Bronchial epithelial cell (primary cell): ENCODE measurements at regions not wholly inside any gene's neighbourhood (a gene's known extent, or its start where the extent isn't known, plus 50 kb on each side); places are given as distances from the start of the nearest gene placed in this dataset.

Source experiments
- DNase-seq: peaks from one replicate; pipeline ENCODE4 v3.0.0-alpha.2; 2010; ENCODE audit warnings: low read depth
- FAIRE-seq: peaks from 2 replicates; lab custom pipeline; 2011; peaks lifted over from hg19 to GRCh38; lab: Jason Lieb, UNC
- H3K27me3 ChIP-seq: 2 replicates; pipeline ENCODE4 v1.5.1; 2011; ENCODE audit warnings: low read length; ENCODE audit not compliant: control insufficient read depth, insufficient read depth
- H3K36me3 ChIP-seq: 2 replicates; pipeline ENCODE4 v1.5.1; 2011; ENCODE audit warnings: low read length; ENCODE audit not compliant: control insufficient read depth, insufficient read depth
- H3K4me3 ChIP-seq: 2 replicates; pipeline ENCODE4 v1.5.1; 2011; ENCODE audit warnings: mild to moderate bottlenecking, low read depth, low read length, control low read depth
- TF ChIP-seq, protein P1 (sequence below): IDR thresholded peaks from 2 replicates; pipeline ENCODE4 v1.5.1; 2011; ENCODE audit warnings: mild to moderate bottlenecking, moderate library complexity, low read length, control low read depth, inconsistent platforms; ENCODE audit not compliant: insufficient read depth, severe bottlenecking

DNA sequence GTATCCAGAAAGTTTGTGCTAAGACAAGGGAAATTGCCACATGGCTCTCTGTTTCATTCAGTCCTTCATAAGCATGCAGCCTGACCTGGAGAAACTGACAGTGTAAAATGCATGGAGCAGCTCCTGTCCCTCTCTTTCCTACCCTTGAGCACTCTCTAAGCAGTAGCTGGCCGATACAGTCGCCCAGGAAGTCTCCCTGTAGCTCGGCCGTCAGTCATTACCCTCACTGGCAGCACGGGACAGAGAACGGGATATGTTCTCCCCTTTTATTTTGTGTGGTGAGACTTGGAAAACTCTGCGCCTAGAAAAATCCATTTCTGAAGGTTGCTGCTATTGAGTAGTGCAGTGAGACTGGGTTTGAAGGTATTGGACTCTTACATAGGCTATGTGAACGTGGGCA lies 56.8 kb upstream of the KCNMB1 start:
- FAIRE-seq (no peak), DNase-seq (no peak)
- no peaks in the 10 kb centered on the region for H3K36me3 ChIP-seq
- TF ChIP-seq, protein P1, sequence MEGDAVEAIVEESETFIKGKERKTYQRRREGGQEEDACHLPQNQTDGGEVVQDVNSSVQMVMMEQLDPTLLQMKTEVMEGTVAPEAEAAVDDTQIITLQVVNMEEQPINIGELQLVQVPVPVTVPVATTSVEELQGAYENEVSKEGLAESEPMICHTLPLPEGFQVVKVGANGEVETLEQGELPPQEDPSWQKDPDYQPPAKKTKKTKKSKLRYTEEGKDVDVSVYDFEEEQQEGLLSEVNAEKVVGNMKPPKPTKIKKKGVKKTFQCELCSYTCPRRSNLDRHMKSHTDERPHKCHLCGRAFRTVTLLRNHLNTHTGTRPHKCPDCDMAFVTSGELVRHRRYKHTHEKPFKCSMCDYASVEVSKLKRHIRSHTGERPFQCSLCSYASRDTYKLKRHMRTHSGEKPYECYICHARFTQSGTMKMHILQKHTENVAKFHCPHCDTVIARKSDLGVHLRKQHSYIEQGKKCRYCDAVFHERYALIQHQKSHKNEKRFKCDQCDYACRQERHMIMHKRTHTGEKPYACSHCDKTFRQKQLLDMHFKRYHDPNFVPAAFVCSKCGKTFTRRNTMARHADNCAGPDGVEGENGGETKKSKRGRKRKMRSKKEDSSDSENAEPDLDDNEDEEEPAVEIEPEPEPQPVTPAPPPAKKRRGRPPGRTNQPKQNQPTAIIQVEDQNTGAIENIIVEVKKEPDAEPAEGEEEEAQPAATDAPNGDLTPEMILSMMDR: no peak
- no peaks in the 10 kb centered on the region for H3K27me3 ChIP-seq
- no peak overlapping the region for H3K4me3 ChIP-seq

GRCh38 chr5:170444969-170445505 lies 55.9 kb upstream of the KCNMB1 start:
- H3K27me3 ChIP-seq: no peaks in the 10 kb centered on the region
- TF ChIP-seq, protein P1: no peak
- no peak overlapping the region for H3K4me3 ChIP-seq
- DNase-seq (no peak), FAIRE-seq (no peak)
- no peaks in the 10 kb centered on the region for H3K36me3 ChIP-seq

- H3K36me3 ChIP-seq: no peaks in the 10 kb centered on the region
- TF ChIP-seq, protein P1: no peak
- DNase-seq (no peak), FAIRE-seq (no peak)
- H3K4me3 ChIP-seq: no peak overlapping the region
- no peaks in the 10 kb centered on the region for H3K27me3 ChIP-seq
Measured at GRCh38 chr5:170444181-170444580, 55.0 kb upstream of the KCNMB1 start.

- FAIRE-seq (no peak), DNase-seq (no peak)
- no peaks in the 10 kb centered on the region for H3K27me3 ChIP-seq
- TF ChIP-seq, protein P1: no peak
- no peaks in the 10 kb centered on the region for H3K36me3 ChIP-seq
- H3K4me3 ChIP-seq: no peak overlapping the region
Measured at GRCh38 chr5:170443624-170444023, 54.5 kb upstream of the KCNMB1 start.

GRCh38 chr5:170442921-170443320 lies 53.8 kb upstream of the KCNMB1 start:
- DNase-seq (no peak), FAIRE-seq (no peak)
- Histone ChIP-seq H3K27me3 (no peaks in the 10 kb centered on the region), H3K36me3 (no peaks in the 10 kb centered on the region), H3K4me3 (no peak overlapping the region)
- TF ChIP-seq, protein P1: no peak

- no peak for DNase-seq
- Histone ChIP-seq H3K27me3 (no peaks in the 10 kb centered on the region), H3K4me3 (no peak overlapping the region), H3K36me3 (no peaks in the 10 kb centered on the region)
- FAIRE-seq: no peak
- TF ChIP-seq, protein P1: no peak
Measured at GRCh38 chr5:170442391-170442790, 53.2 kb upstream of the KCNMB1 start.
